HG03432 (cell line): ENCODE measurements at regions not wholly inside any gene's neighbourhood (a gene's known extent, or its start where the extent isn't known, plus 50 kb on each side); places are given as distances from the start of the nearest gene placed in this dataset.
"Not testable (repeated sequence)": the region's sequence is repeated elsewhere in the genome, so short reads cannot be mapped to it uniquely, and the experiment has no call there.

Experiments
- ATAC-seq: cut with Tn5 transposase; IDR thresholded peaks from one replicate; pipeline ENCODE4 v1.9.1; 2021; ENCODE audit warnings: mild to moderate bottlenecking, moderate library complexity; ENCODE audit not compliant: unreplicated experiment

DNA sequence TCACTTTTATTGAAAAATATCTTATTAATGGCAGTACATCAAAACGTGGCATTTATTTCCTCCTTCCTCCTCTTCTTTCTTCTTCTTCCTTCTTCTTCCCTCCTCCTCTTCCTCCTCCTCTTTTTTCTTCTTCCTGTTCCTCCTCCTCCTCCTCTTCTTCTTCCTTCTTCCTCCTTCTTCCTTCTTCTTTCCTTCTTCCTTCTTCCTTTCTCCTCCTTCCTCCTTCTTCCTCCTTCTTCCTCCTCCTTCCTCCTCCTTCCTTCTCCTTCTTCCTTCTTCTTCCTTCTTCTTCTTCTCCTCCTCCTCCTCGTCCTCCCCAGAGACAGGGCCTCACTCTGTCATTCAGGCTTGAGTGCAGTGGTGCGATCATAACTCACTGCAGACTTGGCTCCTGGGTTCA lies 457.2 kb downstream of the AEBP2 start:
- no peak for ATAC-seq

DNA sequence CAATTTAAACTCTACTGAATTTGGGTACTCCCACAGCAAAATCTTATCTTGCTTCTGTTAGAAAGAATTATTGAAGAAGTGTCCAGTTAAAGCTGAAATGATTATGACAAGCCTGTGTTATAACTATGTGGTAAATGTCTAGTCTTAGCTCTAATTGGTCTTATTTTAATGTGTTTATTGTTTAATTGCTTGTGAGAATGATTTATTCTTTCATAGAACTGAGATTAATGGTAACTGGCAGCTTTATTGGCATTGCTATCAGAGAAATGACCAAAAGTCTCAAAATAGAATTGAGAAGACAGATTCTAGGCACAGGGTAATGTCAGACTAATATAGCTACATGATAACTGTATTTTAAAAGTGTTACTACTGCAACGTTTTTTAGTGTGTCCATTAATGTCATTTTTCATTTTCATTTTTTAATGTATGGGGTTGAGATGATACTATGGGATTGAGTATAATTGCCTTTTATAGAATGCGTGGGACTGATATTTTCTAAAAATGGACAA lies 458.7 kb downstream of the AEBP2 start:
- no peak for ATAC-seq

DNA sequence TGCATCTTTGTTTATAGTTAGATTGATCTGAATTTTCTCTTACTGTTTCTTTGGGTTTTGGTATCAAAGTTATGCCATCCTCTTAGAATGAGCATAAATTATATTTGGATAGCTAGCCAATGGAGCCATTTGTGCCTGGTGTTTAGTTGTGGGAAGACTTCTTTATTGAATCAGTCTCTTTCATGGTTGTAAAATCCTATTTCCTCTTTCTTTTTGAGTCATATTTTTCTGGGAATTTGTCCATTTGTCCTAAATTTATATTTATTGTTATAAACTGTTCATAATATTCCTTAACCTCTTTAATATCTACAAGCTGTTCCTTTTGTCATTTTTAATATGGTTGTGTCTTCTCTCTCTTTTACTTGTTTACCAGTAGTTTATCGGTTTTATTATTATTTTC lies 462.5 kb downstream of the AEBP2 start:
- ATAC-seq = no peak

DNA sequence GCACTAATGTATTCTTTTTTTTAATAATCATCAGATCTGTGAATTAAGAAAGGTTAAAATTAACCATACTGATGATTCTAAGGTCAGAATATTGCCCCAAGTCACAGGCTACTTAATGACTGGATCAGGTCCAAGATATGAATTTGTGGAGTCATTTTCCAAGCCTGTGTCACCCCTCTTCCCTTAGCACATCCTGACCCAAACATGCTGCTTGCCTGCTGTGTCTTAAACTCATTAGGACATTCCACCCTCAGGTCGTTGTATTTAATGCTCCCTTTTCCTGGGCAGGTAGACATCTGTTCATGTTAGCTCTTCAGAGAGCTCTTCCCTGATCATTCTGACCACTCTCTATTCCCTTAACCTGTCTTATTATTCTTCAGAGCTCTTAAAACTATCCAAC lies 463.5 kb upstream of the PDE3A start:
- no peak for ATAC-seq

DNA sequence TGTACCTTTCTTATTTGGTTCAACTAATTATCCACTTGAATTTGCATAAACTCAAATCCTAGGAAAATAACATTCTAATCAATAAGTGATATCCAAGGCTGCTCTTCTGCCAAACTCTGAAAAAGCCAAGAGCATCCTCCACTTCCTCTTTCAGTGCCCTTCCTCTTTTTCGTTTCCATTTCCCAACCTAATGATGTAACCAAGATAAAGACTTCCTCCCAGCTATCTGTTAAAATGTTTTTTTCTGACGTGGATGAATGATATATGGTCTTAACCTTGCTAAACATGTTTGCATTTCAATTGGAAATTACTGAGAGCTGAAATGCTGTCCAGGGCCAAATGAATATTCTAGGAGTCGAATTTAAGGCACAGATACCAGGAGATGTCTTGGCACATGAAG lies 459.5 kb upstream of the PDE3A start:
- no peak for ATAC-seq

DNA sequence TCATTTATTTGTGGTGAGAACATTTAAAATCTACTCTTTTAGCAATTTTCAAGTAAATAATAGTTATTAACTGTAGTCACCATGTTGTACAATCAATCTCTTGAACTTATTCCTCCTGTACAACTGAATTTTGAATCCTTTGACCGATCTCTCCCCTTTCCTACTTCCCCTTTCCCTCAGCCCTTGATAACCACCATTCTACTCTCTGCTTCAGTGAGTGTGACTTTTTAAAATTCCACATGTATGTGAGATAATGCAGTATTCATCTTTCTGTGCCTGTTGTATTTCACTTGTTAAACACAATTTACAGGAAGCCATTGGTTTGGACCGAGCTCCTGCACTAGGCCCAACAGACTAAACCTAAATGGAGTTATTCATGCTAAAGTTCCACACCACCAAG lies 458.9 kb upstream of the PDE3A start:
- peak; percentile 44 for ATAC-seq

DNA sequence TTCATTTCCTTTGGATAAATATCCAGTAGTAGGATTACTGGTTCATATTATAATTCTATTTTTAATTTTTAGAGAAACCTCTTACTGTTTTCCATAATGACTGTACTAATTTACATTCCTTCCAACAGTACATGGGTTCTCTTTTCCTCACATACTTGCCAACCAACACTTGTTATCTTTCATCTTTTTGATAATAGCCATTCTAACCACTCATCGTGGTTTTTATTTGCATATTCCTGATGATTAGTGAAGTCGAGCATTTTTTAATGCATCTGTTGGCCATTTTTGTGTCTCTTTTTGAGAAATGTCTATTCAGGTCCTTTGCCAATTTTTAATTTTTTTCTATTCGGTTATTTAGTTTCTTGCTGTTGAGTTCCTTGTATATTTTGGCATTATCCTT lies 457.7 kb upstream of the PDE3A start:
- no peak for ATAC-seq

DNA sequence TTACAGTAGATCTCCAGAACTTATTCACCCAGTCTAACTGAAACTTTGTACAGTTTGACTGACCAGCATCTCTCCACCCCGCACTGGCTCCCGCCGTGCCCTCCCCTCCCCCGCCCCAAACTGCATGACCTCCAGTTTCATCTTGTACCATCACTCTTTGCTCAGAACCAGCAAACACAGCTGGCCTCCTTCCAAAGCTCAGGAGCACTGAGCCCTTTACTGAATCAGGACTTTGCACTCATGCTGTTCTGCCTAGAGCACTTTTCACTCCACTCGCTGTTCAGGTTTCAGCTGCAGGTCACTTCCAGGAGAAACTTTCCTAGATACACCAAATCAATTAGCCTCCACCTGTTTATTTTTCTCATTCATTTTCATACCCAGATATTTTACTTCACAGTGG lies 455.3 kb upstream of the PDE3A start:
- ATAC-seq = no peak

DNA sequence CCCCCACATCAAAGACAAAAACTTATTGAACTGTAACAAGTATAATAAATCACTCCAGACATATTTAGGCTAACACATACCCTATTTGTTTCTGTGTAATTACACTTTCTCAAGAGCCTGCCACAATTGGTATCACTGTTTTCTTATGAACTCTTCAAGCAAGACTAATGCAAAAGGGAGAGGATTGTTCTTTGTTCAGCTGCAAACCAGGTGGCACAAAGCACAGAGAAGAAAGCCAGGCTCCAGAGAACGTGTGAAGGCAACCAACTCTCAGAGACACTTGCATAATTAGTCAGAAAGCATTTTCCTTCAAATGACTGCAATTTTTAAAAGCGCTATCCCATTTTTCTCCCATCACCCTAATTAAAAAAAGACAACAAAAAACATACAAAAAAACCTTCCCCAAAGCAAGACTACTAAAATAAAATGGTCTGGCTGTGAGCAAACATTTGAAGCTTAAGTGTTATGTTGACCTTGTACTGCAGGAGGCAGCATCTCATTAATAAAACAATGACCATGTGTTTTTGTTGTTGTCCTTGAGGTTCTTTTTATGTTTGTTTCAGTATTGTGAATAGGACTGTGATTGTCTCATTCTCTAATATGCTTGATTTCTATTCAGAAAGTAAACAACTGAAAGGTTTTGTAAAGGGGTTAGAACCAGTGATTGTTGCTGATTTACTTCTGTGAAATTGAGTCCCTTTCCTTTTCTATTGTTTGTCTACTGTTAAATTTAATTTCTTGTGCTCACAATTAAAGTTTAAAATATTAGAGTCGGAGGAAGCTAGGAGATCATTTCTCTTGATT lies 452.7 kb upstream of the PDE3A start:
- ATAC-seq = peak; percentile 64

DNA sequence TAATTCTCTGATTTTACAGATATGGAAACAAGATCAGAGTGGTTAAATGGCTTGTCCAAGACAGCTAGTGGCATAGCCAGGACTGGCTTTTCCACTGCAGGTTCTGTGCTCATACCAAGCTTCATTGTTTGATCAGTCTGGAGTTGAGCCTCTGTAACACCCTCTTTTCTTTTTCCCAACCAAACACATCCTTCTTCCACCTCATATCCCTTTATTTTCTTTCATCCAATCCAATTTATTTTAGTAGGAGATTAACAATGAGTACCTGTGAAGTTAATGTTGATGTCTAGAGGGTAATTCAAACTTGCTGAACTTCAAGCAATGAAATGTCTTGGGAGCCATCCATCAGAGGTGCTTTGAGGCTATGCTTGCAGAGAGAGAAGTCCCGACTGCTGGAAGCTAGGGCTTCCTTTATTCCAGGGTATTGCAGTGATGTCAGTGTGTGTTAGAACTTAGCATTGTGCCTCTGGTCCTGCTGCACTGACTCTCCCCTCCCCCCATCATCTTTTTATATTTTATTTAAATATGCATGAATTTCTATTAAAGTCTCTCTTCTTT lies 452.1 kb upstream of the PDE3A start:
- ATAC-seq = no peak

DNA sequence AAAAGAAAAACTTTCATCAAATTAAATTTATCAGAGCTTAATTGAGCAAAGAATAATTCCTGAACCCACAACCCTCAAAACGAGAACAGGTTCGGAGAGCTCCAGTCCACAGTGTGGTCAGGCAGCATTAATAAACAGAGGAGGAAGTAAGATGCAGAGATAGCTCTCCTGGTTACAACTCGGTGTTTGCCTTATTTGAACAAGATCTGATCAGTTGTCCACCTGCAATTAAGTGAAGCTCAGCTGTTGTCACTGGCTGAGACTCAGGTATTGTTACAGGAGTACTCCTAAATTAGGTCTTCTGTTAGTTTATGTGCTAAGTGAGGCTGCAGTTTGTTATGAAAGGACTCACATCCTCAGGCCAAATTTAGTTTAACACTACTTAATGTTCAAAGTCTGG lies 451.4 kb upstream of the PDE3A start:
- ATAC-seq = peak; percentile 48

DNA sequence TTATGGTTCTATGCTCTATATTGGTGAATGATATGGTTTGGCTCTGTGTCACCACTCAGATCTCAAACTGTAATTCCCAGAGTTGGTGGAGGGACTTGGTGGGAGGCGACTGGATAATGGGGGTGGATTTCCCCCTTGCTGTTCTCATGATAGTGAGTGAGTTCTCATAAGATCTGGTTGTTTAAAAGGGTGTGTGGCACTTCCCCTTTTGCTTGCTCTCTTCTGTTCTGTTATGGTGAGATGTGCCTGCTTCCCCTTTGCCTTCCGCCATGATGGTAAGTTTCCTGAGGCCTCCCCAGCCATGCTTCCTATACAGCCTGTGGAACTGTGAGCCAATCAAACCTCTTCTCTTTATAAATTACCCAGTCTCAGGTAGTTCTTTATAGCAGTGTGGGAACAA lies 446.6 kb upstream of the PDE3A start:
- ATAC-seq = not testable (repeated sequence)

DNA sequence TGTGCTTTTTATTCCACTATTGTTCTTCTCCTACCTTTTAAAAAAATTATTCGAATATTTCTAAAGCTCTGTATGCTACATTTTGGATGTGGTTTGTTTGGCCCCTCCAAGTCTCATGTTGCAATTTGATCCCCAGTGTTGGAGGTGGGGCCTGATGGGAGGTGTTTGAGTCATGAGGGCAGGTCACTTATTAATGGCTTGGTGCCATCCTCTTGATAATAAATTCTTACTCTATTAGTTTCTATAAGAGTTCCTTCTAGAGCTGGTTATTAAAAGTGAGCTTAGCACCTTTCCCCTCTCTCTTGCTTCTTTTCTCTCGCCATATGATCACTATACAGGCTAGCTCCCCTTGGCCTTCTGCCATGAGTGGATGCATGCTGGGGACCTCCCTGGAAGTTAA lies 445.6 kb upstream of the PDE3A start:
- no peak for ATAC-seq

DNA sequence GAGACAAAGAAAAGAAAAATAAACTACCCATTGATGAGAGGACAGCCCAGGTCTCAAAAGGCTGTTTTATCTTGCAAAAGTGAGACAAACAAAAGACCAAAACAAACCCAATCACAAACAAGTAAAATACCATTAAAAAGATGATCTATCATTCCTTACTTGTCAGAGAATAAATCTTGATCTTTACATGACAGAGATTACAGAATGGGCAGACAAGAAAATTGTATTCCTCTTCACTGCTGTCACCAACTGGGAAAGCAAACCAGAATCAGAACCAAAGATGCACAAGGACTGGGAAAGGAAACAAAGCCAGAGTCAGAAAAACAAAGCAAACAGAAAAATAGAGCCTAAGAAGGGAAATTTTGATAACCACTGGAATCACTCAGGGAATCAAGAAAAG lies 444.0 kb upstream of the PDE3A start:
- no peak for ATAC-seq

DNA sequence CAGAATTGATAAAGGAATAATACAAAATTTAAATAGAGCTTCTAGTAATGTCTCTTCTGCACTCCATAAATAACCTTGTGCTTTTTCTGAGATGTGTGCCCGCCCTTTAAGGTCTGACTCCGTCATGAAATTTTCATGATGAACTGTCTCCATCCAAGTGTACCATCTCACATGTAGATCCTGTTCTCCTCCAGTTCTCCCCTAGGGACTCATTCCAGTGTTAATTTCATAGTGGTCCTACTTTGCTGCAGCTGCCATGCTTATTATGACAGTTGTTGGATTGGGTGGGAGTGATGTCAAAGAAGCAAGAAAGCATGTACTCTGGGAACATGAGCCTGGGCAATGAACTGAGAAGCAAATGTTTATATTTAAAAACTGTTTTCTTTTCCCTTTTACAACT lies 442.5 kb upstream of the PDE3A start:
- no peak for ATAC-seq

DNA sequence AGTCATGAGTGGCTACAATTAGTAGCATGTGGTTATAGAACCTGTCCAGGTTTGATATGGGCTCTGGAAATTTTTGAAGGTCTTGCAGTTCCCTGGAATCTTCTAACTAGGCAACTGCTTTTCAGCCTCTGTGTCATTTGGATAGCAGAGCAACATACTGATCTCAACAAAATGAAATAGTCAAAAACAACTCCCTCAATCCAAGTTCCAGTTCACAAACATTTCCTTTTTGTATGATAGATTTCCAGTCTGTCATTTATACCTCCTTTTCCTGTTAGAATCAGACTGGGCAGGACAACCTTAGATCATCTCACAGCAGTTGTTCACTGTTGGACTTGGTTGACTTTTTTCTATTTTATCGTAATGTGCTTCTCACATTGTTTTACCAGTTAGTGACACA lies 442.1 kb upstream of the PDE3A start:
- no peak for ATAC-seq

DNA sequence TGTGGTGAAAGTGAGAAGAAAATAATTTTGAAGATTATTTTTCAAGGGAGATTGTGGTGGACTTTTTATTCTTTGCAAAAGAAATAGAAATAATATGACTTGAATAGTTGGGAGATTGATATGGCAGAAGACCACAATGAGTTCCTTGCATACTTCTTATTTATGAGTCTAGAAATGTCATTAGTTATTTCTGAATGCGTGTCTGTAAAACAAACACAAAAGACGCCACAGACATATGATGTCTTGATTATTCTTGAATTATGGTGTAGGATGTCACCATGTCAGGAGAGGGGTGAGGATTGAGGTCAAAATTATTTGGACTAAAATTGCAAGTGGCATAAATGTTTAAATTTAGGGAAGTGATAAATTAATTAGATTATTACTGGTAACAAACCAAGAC lies 440.7 kb upstream of the PDE3A start:
- no peak for ATAC-seq

DNA sequence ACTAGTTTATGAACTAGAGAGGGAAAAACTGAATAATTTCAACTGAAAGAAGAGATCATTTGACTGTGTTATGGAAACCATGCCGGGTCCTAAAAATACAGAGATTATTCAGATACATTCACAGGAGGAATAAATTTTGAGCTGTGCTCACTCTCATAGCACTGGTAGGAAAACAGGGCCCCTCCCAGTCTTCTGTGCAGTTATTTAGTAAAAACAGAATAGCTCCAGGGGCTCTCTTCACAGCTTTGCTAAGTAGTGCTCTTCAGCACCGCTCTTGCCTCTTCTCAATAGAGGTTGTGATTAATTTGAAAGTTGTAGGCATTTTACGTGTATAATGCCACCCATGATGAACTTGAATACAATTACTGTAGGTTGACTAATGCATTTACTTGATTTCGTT lies 435.9 kb upstream of the PDE3A start:
- no peak for ATAC-seq

DNA sequence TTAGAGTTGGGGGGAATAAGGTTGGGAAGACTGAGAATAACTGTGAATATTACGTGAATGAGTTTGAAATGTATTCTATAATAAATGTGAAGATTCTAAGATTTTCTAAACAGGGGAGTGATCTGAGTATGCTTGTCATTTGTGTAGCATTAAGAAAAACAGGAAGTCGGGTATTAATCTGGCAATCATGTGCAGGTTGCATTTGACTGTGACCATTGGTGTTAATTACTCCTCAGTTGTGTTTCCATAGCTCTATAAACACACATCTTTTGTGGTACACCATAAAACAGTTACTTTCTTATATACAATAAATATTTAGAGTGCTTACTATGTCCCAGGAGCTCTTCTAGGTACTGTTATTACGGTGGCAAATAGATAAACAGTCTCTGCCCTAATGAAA lies 434.4 kb upstream of the PDE3A start:
- ATAC-seq = no peak

DNA sequence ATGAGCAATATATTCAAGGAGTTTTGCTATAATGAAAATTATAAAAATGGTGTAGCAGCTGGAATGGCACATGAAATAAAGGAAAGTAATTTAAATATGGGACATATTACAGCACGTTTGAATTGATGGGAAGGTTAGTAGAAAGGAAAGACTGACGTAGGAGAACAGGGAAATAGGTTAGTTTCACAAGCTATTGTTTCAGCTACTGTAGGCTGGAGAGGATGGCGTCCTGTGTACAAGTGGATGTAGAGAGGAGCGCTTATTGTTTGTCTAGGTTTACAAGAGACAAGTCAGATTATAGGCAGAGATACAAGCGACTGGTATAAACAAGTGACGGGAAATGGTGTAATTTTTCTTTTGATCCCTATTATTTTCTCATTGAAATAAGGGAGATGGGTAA lies 431.2 kb upstream of the PDE3A start:
- no peak for ATAC-seq

DNA sequence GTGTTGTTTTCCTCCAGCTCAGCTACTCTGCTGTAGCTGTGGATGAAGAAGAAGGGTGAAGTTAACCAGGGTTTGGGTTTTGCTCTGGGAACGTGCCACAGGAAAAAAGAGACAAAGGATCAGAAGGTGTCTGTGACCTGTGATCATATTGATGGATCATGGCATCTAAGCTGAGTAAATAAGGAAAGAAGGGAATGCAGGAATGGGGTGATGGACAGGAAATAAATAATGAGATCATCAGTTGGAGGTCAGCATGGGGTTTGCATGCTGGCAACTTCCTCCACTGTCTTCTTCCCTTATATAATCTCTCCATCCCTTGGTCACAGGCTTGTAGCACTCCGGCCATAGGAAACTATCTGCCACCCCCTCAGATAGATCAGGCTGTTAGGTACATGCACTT lies 430.3 kb upstream of the PDE3A start:
- no peak for ATAC-seq

DNA sequence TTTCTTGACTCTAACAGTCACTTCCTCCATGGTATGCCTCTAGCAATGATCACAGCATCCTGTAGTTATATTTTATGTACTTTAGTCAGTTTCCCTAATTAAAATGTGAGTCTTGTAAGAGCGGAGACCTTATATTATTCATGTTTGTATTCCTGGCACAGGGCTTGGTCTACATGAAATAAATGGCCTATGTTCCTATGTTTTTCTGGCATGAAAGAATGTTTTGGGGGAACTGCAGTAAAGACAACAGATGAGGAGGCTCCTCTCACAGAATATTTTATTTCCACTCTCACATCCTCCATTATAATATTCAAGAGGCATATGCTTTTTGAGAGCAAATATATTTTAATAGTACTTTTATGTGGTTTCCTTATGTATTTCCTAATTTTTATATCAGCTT lies 429.8 kb upstream of the PDE3A start:
- ATAC-seq = no peak

DNA sequence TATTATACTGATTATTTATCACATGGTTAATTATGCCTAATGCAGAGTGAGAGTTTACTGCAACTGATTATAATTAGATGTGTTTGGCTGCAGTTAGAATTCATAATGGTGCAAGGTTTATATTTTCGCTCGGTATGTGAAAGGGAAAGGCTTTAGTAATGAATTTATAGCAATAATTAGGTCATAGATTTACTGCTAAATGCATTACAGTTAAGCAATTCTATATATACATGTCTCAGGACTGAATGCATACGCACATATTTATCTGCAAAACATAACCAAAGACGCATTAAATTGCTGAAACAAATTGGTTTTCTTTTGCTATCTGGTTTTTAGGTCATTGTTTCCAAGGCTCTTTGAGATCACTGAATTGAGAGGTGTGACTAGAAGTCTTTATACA lies 428.1 kb upstream of the PDE3A start:
- ATAC-seq = no peak
